Retinal pigment epithelial cell (primary cell): ENCODE measurements at regions not wholly inside any gene's neighbourhood (a gene's known extent, or its start where the extent isn't known, plus 50 kb on each side); places are given as distances from the start of the nearest gene placed in this dataset.

Experiments used
- DNase-seq: peaks from one replicate; pipeline ENCODE4 v3.0.0-alpha.2; 2010; ENCODE audit warnings: low read depth
- H3K4me3 ChIP-seq: 2 replicates; pipeline ENCODE4 v1.5.1; 2011; ENCODE audit warnings: mild to moderate bottlenecking, low read length, control low read depth, moderate library complexity
- CTCF ChIP-seq: conservative IDR thresholded peaks from 2 replicates; pipeline ENCODE4 v1.5.1; 2011; ENCODE audit warnings: low read depth, low read length, control low read depth, inconsistent platforms

- no peak for DNase-seq
- no peak overlapping the region for H3K4me3 ChIP-seq
- no peak for TF ChIP-seq CTCF
Measured at GRCh38 chr21:32100423-32100822, 178.4 kb downstream of the MIS18A start.

GRCh38 chr21:32099812-32100416, 178.9 kb downstream of the MIS18A start:
- TF ChIP-seq CTCF: no peak
- H3K4me3 ChIP-seq: no peak overlapping the region
- no peak for DNase-seq

- DNase-seq: no peak
- H3K4me3 ChIP-seq: no peak overlapping the region
- TF ChIP-seq CTCF: peak; percentile 59
Measured at GRCh38 chr21:32096411-32096810, 182.4 kb downstream of the MIS18A start.

GRCh38 chr21:32094804-32095203, 184.0 kb downstream of the MIS18A start:
- H3K4me3 ChIP-seq: no peak overlapping the region
- no peak for DNase-seq
- no peak for TF ChIP-seq CTCF

- no peak for DNase-seq
- no peak for TF ChIP-seq CTCF
- H3K4me3 ChIP-seq: no peak overlapping the region
Measured at GRCh38 chr21:32093646-32094462, 185.0 kb downstream of the MIS18A start.

GRCh38 chr21:32090956-32091355, 187.9 kb downstream of the MIS18A start:
- DNase-seq: no peak
- no peak overlapping the region for H3K4me3 ChIP-seq
- TF ChIP-seq CTCF: no peak

GRCh38 chr21:32089766-32090165, 189.1 kb downstream of the MIS18A start:
- no peak overlapping the region for H3K4me3 ChIP-seq
- no peak for TF ChIP-seq CTCF
- no peak for DNase-seq
